HG02973 (cell line): ENCODE measurements at regions not wholly inside any gene's neighbourhood (a gene's known extent, or its start where the extent isn't known, plus 50 kb on each side); places are given as distances from the start of the nearest gene placed in this dataset.

Source experiments
- ATAC-seq: cut with Tn5 transposase; IDR thresholded peaks from one replicate; pipeline ENCODE4 v1.9.1; 2021; ENCODE audit warnings: moderate library complexity; ENCODE audit not compliant: unreplicated experiment

GRCh38 chr17:63125987-63126386 lies 160.0 kb downstream of the TANC2 start:
- ATAC-seq, result no peak

- no peak for ATAC-seq
Measured at GRCh38 chr17:63126607-63127006, 160.6 kb downstream of the TANC2 start.

GRCh38 chr17:63132459-63132911 lies 166.4 kb downstream of the TANC2 start:
- ATAC-seq, result no peak

GRCh38 chr17:63133491-63133890 lies 167.5 kb downstream of the TANC2 start:
- ATAC-seq, result no peak

GRCh38 chr17:63134867-63135266 lies 168.8 kb downstream of the TANC2 start:
- ATAC-seq, result no peak

- ATAC-seq, result no peak
Measured at GRCh38 chr17:63136369-63137012, 170.5 kb downstream of the TANC2 start.

GRCh38 chr17:63137163-63137562 lies 171.1 kb downstream of the TANC2 start:
- no peak for ATAC-seq

- ATAC-seq, result no peak
Measured at GRCh38 chr17:63138713-63139112, 172.7 kb downstream of the TANC2 start.

GRCh38 chr17:63139356-63139755 lies 173.3 kb downstream of the TANC2 start:
- no peak for ATAC-seq

- peak; percentile 78 for ATAC-seq
Measured at GRCh38 chr17:63140255-63140654, 174.2 kb downstream of the TANC2 start.

GRCh38 chr17:63142836-63143235 lies 176.8 kb downstream of the TANC2 start:
- ATAC-seq, result no peak

- no peak for ATAC-seq
Measured at GRCh38 chr17:63150490-63150889, 184.5 kb downstream of the TANC2 start.

- ATAC-seq, result no peak
Measured at GRCh38 chr17:63150994-63151464, 185.0 kb downstream of the TANC2 start.

- ATAC-seq, result no peak
Measured at GRCh38 chr17:63151941-63152523, 186.0 kb downstream of the TANC2 start.

GRCh38 chr17:63153488-63153887 lies 187.5 kb downstream of the TANC2 start:
- ATAC-seq, result no peak

- no peak for ATAC-seq
Measured at GRCh38 chr17:63154586-63155244, 188.7 kb downstream of the TANC2 start.

- ATAC-seq, result no peak
Measured at GRCh38 chr17:63156986-63157385, 191.0 kb downstream of the TANC2 start.

- ATAC-seq, result no peak
Measured at GRCh38 chr17:63162406-63163157, 196.5 kb downstream of the TANC2 start.

GRCh38 chr17:63163158-63163520 lies 197.1 kb downstream of the TANC2 start:
- ATAC-seq, result no peak

- ATAC-seq, result no peak
Measured at GRCh38 chr17:63165400-63165799, 199.4 kb downstream of the TANC2 start.

GRCh38 chr17:63170795-63171194 lies 204.8 kb downstream of the TANC2 start:
- ATAC-seq, result no peak
